Progenitor cell of endocrine pancreas (in vitro differentiated cells): ENCODE measurements at regions not wholly inside any gene's neighbourhood (a gene's known extent, or its start where the extent isn't known, plus 50 kb on each side); places are given as distances from the start of the nearest gene placed in this dataset.

Experiments
- DNase-seq: peaks from one replicate; pipeline ENCODE4 v3.0.0; 2021; ENCODE audit warnings: low spot score; ENCODE audit not compliant: unreplicated experiment
- H3K27ac Mint-ChIP-seq: 2 replicates; pipeline ENCODE4 v1.8.0; 2021; ENCODE audit warnings: mild to moderate bottlenecking, moderate library complexity, mixed read lengths
- H3K27me3 Mint-ChIP-seq: 2 replicates; pipeline ENCODE4 v1.8.0; 2021; ENCODE audit warnings: mixed read lengths
- H3K36me3 Mint-ChIP-seq: 2 replicates; pipeline ENCODE4 v1.8.0; 2022; ENCODE audit warnings: mixed read lengths; ENCODE audit not compliant: insufficient read depth
- H3K4me1 Mint-ChIP-seq: 2 replicates; pipeline ENCODE4 v1.8.0; 2021; ENCODE audit warnings: low read depth, mixed read lengths
- H3K4me3 Mint-ChIP-seq: 2 replicates; pipeline ENCODE4 v1.8.0; 2021; ENCODE audit warnings: low read depth, mild to moderate bottlenecking, moderate library complexity, mixed read lengths
- H3K9me3 Mint-ChIP-seq: 2 replicates; pipeline ENCODE4 v1.8.0; 2021; ENCODE audit warnings: low read depth, mixed read lengths
- TF ChIP-seq, protein P1 (sequence below): fragments of 200-600 bp; sonication (generic); IDR thresholded peaks from one replicate; pipeline ENCODE4 v1.5.0; 2021; ENCODE audit warnings: antibody characterized with exemption, mild to moderate bottlenecking; ENCODE audit not compliant: unreplicated experiment

DNA sequence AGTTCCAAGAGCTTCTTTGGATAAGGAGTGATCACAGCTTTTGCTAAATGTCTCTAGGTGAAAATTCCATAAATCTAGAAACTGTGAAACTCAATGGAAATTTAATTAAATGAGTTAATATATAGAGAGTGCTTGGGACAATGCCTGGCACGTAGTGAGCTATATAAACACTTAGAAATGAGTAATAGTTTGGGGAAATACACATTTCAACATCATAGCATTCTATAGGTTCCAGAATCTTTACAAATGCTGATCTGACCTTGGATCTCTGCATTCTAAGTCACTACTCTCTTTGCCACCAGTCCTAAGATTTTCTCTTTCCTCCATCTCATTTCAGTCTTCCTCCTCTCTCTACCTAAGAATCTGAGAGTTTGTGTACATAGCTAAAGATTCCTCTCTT lies 175.6 kb downstream of the SOX9 start:
- no peak for DNase-seq
- H3K27me3 Mint-ChIP-seq = peaks cover 26% of the 10 kb centered on the region
- peaks cover 2% of the 10 kb centered on the region for H3K4me1 Mint-ChIP-seq
- TF ChIP-seq, protein P1, sequence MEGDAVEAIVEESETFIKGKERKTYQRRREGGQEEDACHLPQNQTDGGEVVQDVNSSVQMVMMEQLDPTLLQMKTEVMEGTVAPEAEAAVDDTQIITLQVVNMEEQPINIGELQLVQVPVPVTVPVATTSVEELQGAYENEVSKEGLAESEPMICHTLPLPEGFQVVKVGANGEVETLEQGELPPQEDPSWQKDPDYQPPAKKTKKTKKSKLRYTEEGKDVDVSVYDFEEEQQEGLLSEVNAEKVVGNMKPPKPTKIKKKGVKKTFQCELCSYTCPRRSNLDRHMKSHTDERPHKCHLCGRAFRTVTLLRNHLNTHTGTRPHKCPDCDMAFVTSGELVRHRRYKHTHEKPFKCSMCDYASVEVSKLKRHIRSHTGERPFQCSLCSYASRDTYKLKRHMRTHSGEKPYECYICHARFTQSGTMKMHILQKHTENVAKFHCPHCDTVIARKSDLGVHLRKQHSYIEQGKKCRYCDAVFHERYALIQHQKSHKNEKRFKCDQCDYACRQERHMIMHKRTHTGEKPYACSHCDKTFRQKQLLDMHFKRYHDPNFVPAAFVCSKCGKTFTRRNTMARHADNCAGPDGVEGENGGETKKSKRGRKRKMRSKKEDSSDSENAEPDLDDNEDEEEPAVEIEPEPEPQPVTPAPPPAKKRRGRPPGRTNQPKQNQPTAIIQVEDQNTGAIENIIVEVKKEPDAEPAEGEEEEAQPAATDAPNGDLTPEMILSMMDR = no peak
- H3K36me3 Mint-ChIP-seq = no peaks in the 10 kb centered on the region
- H3K27ac Mint-ChIP-seq = no peak overlapping the region
- no peak overlapping the region for H3K4me3 Mint-ChIP-seq
- no peaks in the 10 kb centered on the region for H3K9me3 Mint-ChIP-seq

DNA sequence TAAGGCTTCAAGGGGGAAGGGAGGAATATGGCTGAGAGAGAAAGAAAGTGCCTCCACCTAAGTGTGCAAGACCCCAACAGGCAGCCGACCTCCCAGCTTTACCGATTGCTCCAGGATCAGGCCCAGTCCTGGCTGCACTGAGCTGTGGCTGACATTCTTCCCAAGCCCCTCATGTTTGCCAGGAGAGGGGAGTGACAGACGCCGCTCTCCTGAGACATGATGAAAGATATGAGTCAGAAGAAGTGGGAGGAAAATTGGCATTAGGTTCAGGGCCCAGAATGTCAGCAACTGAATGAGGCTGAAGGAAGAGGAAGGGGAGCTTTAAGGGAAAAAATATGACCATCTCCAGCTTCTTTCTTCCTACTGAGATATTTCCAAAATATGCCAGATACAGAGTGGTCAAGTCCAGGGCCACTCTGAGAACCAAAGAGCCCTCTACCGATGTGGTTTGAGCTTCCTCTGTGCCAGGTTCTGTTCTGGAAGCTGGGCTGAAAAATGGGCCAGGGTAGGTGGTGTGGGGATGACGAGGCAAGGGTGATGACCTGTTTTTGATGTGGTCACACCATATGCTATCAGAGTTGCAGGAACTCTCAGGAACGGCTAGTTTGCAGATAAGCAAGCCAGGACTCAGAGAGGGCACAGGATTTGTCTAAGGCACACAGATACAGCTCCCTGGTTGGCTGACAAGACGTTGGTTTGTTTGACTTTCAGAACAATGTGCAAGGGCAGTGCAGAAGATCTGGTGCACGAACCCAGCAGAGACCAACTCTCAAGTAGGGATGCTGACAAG lies 176.7 kb downstream of the SOX9 start:
- Mint-ChIP-seq H3K27ac (no peak overlapping the region), H3K4me3 (no peak overlapping the region), H3K9me3 (no peaks in the 10 kb centered on the region), H3K36me3 (no peaks in the 10 kb centered on the region), H3K27me3 (peaks cover 26% of the 10 kb centered on the region), H3K4me1 (peaks cover 2% of the 10 kb centered on the region)
- no peak for DNase-seq
- TF ChIP-seq, protein P1 = no peak

DNA sequence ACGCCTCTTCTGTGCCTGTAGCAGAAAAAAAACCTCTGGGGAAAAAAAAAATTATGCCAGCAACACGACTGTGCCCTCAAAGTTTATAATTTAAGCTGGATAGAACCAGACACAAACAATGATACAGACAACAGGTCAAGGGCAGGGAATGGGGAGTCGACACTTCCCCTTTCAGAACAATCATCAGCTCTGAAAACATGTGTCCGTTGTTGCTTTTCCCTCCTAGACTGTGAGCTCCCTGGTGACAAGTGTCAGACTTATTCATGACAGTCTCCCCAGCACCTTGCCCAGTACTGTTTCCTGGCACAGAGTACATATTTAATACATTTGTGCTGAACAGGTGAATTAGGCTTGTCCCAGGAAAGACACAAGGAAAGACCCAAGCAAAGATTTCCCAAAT lies 178.3 kb downstream of the SOX9 start:
- TF ChIP-seq, protein P1 = no peak
- no peak overlapping the region for H3K27ac Mint-ChIP-seq
- no peak for DNase-seq
- H3K4me3 Mint-ChIP-seq = no peak overlapping the region
- H3K4me1 Mint-ChIP-seq = peaks cover 2% of the 10 kb centered on the region
- no peaks in the 10 kb centered on the region for H3K36me3 Mint-ChIP-seq
- peaks cover 26% of the 10 kb centered on the region for H3K27me3 Mint-ChIP-seq
- no peaks in the 10 kb centered on the region for H3K9me3 Mint-ChIP-seq

DNA sequence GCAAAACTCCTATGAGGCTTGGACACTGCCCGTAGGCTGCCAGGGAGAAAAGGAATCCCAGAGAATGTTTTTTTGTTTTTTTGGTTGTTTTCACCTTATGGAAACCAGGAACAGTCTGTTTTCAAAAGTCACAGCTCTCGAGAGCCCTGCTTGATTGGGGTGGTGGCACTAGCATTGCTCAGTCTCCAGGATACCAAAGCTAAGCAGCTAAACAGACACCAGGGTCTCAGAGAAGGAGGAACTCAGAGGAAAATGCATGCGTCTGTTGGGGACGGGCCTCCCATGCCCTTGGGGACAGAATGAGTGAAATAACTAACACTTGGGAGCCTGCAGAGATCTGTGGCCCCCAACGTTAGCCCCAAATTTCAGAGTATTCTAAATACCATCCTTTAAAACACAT lies 178.8 kb downstream of the SOX9 start:
- H3K27me3 Mint-ChIP-seq = peaks cover 26% of the 10 kb centered on the region
- TF ChIP-seq, protein P1 = no peak
- H3K4me3 Mint-ChIP-seq = no peak overlapping the region
- no peaks in the 10 kb centered on the region for H3K9me3 Mint-ChIP-seq
- peaks cover 2% of the 10 kb centered on the region for H3K4me1 Mint-ChIP-seq
- no peaks in the 10 kb centered on the region for H3K36me3 Mint-ChIP-seq
- no peak for DNase-seq
- no peak overlapping the region for H3K27ac Mint-ChIP-seq

DNA sequence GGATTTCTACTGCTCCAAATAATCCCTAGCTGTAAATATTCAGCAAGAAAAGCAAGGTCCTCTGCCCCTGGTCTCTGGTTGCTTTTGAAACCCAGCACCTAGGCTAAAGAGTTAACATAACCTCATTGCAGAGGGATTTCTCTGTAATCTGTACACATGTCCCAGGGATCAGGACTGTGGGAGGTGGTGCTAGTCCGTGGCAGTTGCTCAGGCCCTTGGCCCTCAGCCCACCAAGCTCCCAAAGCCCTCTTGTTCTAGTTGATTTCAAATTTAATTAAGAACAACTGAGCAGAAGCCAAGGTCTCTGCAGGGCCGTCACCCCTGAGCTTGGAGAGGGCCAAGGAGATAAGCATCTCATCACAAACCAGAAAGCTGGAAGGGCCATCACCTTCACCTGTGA lies 181.1 kb downstream of the SOX9 start:
- TF ChIP-seq, protein P1 = no peak
- no peak overlapping the region for H3K27ac Mint-ChIP-seq
- H3K4me3 Mint-ChIP-seq = no peak overlapping the region

More for the DNA sequence above, 181.1 kb downstream of the SOX9 start:
- Mint-ChIP-seq H3K9me3 (no peaks in the 10 kb centered on the region), H3K36me3 (no peaks in the 10 kb centered on the region), H3K27me3 (peaks cover 25% of the 10 kb centered on the region), H3K4me1 (peaks cover 2% of the 10 kb centered on the region)
- DNase-seq = no peak
